HG03460 (cell line): ENCODE measurements at regions not wholly inside any gene's neighbourhood (a gene's known extent, or its start where the extent isn't known, plus 50 kb on each side); places are given as distances from the start of the nearest gene placed in this dataset.

ENCODE experiments used
- ATAC-seq: cut with Tn5 transposase; IDR thresholded peaks from one replicate; pipeline ENCODE4 v1.9.1; 2021; ENCODE audit not compliant: unreplicated experiment

DNA sequence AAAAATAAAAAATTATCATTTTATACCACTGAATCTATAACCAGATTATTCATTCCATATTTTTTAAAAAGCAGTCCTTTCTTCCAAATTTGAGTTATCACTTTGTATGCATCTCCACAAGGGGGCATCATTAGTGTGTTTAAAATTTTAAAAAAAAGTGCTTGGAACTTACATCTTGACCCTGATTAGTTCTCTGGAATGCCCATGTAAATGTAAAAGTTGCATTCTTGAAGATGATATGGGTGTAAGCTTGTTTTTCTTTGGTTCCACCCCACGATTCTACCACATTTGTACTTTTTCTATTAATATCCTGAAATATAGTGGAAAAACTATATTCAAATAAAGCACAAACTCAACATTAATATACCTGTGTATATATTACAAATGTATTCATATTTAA, 144.9 kb downstream of the ELAPOR2 start:
- ATAC-seq = no peak
